ENCODE measurements at regions not wholly inside any gene's neighbourhood (a gene's known extent, or its start where the extent isn't known, plus 50 kb on each side); places are given as distances from the start of the nearest gene placed in this dataset.
A peak's percentile ranks its signal among the peaks of the same experiment; 100 is the strongest.
"Not testable (repeated sequence)": the region's sequence is repeated elsewhere in the genome, so short reads cannot be mapped to it uniquely, and the experiment has no call there.

GRCh38 chr19:30685426-30686000, 313.3 kb downstream of the ZNF536 start:
- Histone ChIP-seq H3K9me3 (ENCODE audit: control insufficient read depth in 1 of 2, low read length in 2 of 2) (no peaks in the 10 kb centered on the region), H3K4me1 (ENCODE audit: insufficient read depth, low read length) (no peaks in the 10 kb centered on the region), H3K36me3 (ENCODE audit: insufficient read depth, low read length) (no peaks in the 10 kb centered on the region), H3K27me3 (ENCODE audit: insufficient read depth, low read length) (no peaks in the 10 kb centered on the region), H3K27ac (ENCODE audit: low read depth, low read length) (no peak overlapping the region), H3K4me3 (ENCODE audit: low read length in 2 of 2) (no peak overlapping the region)
- Mint-ChIP-seq H3K27me3 (peaks cover 30 to 36% of the 10 kb centered on the region in 2 donors), H3K9me3 (no peaks in the 10 kb centered on the region), H3K4me3 (no peak overlapping the region), H3K27ac (no peak overlapping the region), H3K4me1 (peaks cover 0 to 1% (median 0%) of the 10 kb centered on the region in 4 donors), H3K36me3 (no peaks in the 10 kb centered on the region)
- POLR2A ChIA-PET (ENCODE audit: partially characterized antibody): no interaction called here
- intact Hi-C loops (cut with micrococcal nuclease): no loop called here
- CTCF ChIA-PET (ENCODE audit: partially characterized antibody): interaction anchor here (1.4 to 5.5 kb wide), 3 partner anchors 8 to 1538 kb away, joined by 3 to 90 read pairs (median 4); no protein-coding TSS in a partner anchor
- no peak for DNase-seq

- Mint-ChIP-seq H3K27me3 (peaks cover 29 to 33% of the 10 kb centered on the region in 2 donors), H3K4me3 (no peak overlapping the region), H3K36me3 (no peaks in the 10 kb centered on the region), H3K9me3 (no peaks in the 10 kb centered on the region), H3K27ac (no peak overlapping the region), H3K4me1 (peaks cover 0 to 1% (median 0%) of the 10 kb centered on the region in 4 donors)
- Histone ChIP-seq H3K4me1 (ENCODE audit: insufficient read depth, low read length) (no peaks in the 10 kb centered on the region), H3K27me3 (ENCODE audit: insufficient read depth, low read length) (no peaks in the 10 kb centered on the region), H3K27ac (ENCODE audit: low read depth, low read length) (no peak overlapping the region), H3K9me3 (ENCODE audit: control insufficient read depth in 1 of 2, low read length in 2 of 2) (no peaks in the 10 kb centered on the region), H3K4me3 (ENCODE audit: low read length in 2 of 2) (no peak overlapping the region), H3K36me3 (ENCODE audit: insufficient read depth, low read length) (no peaks in the 10 kb centered on the region)
- intact Hi-C loops (cut with micrococcal nuclease): loop anchor here (5.0 kb wide), 1 partner anchor 673 kb away; no protein-coding TSS in a partner anchor
- DNase-seq: no peak
- CTCF ChIA-PET (ENCODE audit: partially characterized antibody): interaction anchor here (1.9 to 5.5 kb wide), 3 partner anchors 10 to 1539 kb away, joined by 4 to 90 read pairs (median 12); no protein-coding TSS in a partner anchor
- POLR2A ChIA-PET (ENCODE audit: partially characterized antibody): no interaction called here
Measured at GRCh38 chr19:30684613-30685012, 312.4 kb downstream of the ZNF536 start.

- H3K27me3 ChIP-seq (ENCODE audit: insufficient read depth, low read length): no peaks in the 10 kb centered on the region
- Mint-ChIP-seq H3K27me3 (peaks cover 23 to 28% of the 10 kb centered on the region in 2 donors), H3K27ac (no peak overlapping the region), H3K4me3 (no peak overlapping the region), H3K36me3 (no peaks in the 10 kb centered on the region), H3K9me3 (no peaks in the 10 kb centered on the region), H3K4me1 (peaks cover 0 to 1% (median 0%) of the 10 kb centered on the region in 4 donors)
- H3K9me3 ChIP-seq (ENCODE audit: control insufficient read depth in 1 of 2, low read length in 2 of 2): no peaks in the 10 kb centered on the region
- intact Hi-C loops (cut with micrococcal nuclease): loop anchor here (1.0 to 5.0 kb wide), 2 partner anchors 674 to 1541 kb away; no protein-coding TSS in a partner anchor
- H3K27ac ChIP-seq (ENCODE audit: low read depth, low read length): no peak overlapping the region
- peak in 4 of 5 donors; percentile 26 to 41 (median 33) for DNase-seq
- no peaks in the 10 kb centered on the region for H3K36me3 ChIP-seq (ENCODE audit: insufficient read depth, low read length)
- H3K4me3 ChIP-seq (ENCODE audit: low read length in 2 of 2): no peak overlapping the region
- POLR2A ChIA-PET (ENCODE audit: partially characterized antibody): no interaction called here
- H3K4me1 ChIP-seq (ENCODE audit: insufficient read depth, low read length): no peaks in the 10 kb centered on the region
- CTCF ChIA-PET (ENCODE audit: partially characterized antibody): interaction anchor here (0.7 to 5.5 kb wide), 24 partner anchors 9 to 1886 kb away, joined by 3 to 90 read pairs (median 4); no protein-coding TSS in a partner anchor
Measured at GRCh38 chr19:30682999-30683536, 310.9 kb downstream of the ZNF536 start.

- no peak overlapping the region for H3K4me3 Mint-ChIP-seq
- peaks cover 23 to 28% of the 10 kb centered on the region in 2 donors for H3K27me3 Mint-ChIP-seq
- H3K9me3 ChIP-seq (ENCODE audit: control insufficient read depth in 1 of 2, low read length in 2 of 2): no peaks in the 10 kb centered on the region
- no peak for DNase-seq
- no peak overlapping the region for H3K4me3 ChIP-seq (ENCODE audit: low read length in 2 of 2)
- H3K27me3 ChIP-seq (ENCODE audit: insufficient read depth, low read length): no peaks in the 10 kb centered on the region
- no peaks in the 10 kb centered on the region for H3K36me3 Mint-ChIP-seq
- H3K27ac Mint-ChIP-seq: no peak overlapping the region
- no peaks in the 10 kb centered on the region for H3K36me3 ChIP-seq (ENCODE audit: insufficient read depth, low read length)
- peaks cover 0 to 1% (median 0%) of the 10 kb centered on the region in 4 donors for H3K4me1 Mint-ChIP-seq
- no peak overlapping the region for H3K27ac ChIP-seq (ENCODE audit: low read depth, low read length)
- H3K9me3 Mint-ChIP-seq: peaks cover 0 to 1% (median 0%) of the 10 kb centered on the region in 8 donors
- ChIA-PET CTCF (ENCODE audit: partially characterized antibody) (interaction anchor here (0.6 to 5.5 kb wide), 25 partner anchors 8 to 1887 kb away, joined by 3 to 90 read pairs (median 4); no protein-coding TSS in a partner anchor), POLR2A (ENCODE audit: partially characterized antibody) (no interaction called here)
- intact Hi-C loops (cut with micrococcal nuclease): loop anchor here (5.0 kb wide), 1 partner anchor 675 kb away; no protein-coding TSS in a partner anchor
- no peaks in the 10 kb centered on the region for H3K4me1 ChIP-seq (ENCODE audit: insufficient read depth, low read length)
Measured at GRCh38 chr19:30682146-30682998, 310.2 kb downstream of the ZNF536 start.

- no peak overlapping the region for H3K4me3 Mint-ChIP-seq
- no peaks in the 10 kb centered on the region for H3K27me3 ChIP-seq (ENCODE audit: insufficient read depth, low read length)
- CTCF ChIA-PET (ENCODE audit: partially characterized antibody): interaction anchor here (0.6 to 5.5 kb wide), 7 partner anchors 9 to 1543 kb away, joined by 4 to 90 read pairs (median 6); no protein-coding TSS in a partner anchor
- H3K36me3 ChIP-seq (ENCODE audit: insufficient read depth, low read length): no peaks in the 10 kb centered on the region
- no peaks in the 10 kb centered on the region for H3K4me1 ChIP-seq (ENCODE audit: insufficient read depth, low read length)
- no peak overlapping the region for H3K4me3 ChIP-seq (ENCODE audit: low read length in 2 of 2)
- no peaks in the 10 kb centered on the region for H3K36me3 Mint-ChIP-seq
- peaks cover 18 to 23% of the 10 kb centered on the region in 2 donors for H3K27me3 Mint-ChIP-seq
- H3K9me3 ChIP-seq (ENCODE audit: control insufficient read depth in 1 of 2, low read length in 2 of 2): no peaks in the 10 kb centered on the region
- no peak for DNase-seq
- no peak overlapping the region for H3K27ac Mint-ChIP-seq
- POLR2A ChIA-PET (ENCODE audit: partially characterized antibody): no interaction called here
- H3K9me3 Mint-ChIP-seq: peaks cover 0 to 1% (median 0%) of the 10 kb centered on the region in 8 donors
- intact Hi-C loops (cut with micrococcal nuclease): loop anchor here (5.0 kb wide), 1 partner anchor 676 kb away; no protein-coding TSS in a partner anchor
- no peaks in the 10 kb centered on the region for H3K4me1 Mint-ChIP-seq
- no peak overlapping the region for H3K27ac ChIP-seq (ENCODE audit: low read depth, low read length)
Measured at GRCh38 chr19:30681162-30682100, 309.2 kb downstream of the ZNF536 start.

- H3K4me3 ChIP-seq (ENCODE audit: low read length in 2 of 2); H3K4me1 Mint-ChIP-seq; H3K27ac ChIP-seq (ENCODE audit: low read depth, low read length); H3K4me3 Mint-ChIP-seq; H3K36me3 Mint-ChIP-seq; CTCF ChIA-PET (ENCODE audit: partially characterized antibody); H3K4me1 ChIP-seq (ENCODE audit: insufficient read depth, low read length); H3K36me3 ChIP-seq (ENCODE audit: insufficient read depth, low read length); H3K27me3 ChIP-seq (ENCODE audit: insufficient read depth, low read length); POLR2A ChIA-PET (ENCODE audit: partially characterized antibody); H3K9me3 Mint-ChIP-seq; DNase-seq; H3K27ac Mint-ChIP-seq; H3K9me3 ChIP-seq (ENCODE audit: control insufficient read depth in 1 of 2, low read length in 2 of 2): not testable (repeated sequence)
- peaks cover 13 to 19% of the 10 kb centered on the region in 2 donors for H3K27me3 Mint-ChIP-seq
- intact Hi-C loops (cut with micrococcal nuclease): loop anchor here (5.0 kb wide), 1 partner anchor 677 kb away; no protein-coding TSS in a partner anchor
Measured at GRCh38 chr19:30680399-30680798, 308.2 kb downstream of the ZNF536 start.
